Neuronal stem cell (in vitro differentiated cells): ENCODE measurements at regions not wholly inside any gene's neighbourhood (a gene's known extent, or its start where the extent isn't known, plus 50 kb on each side); places are given as distances from the start of the nearest gene placed in this dataset.

Experiments used
- DNase-seq: peaks from one replicate; pipeline ENCODE4 v3.0.0-alpha.2; 2013; ENCODE audit warnings: low spot score
- H2AFZ ChIP-seq: one replicate; pipeline ENCODE4 v1.6.1; 2013; ENCODE audit warnings: mild to moderate bottlenecking, low read length, inconsistent platforms
- H2AK5ac ChIP-seq: 2 replicates; pipeline ENCODE4 v1.6.1; 2013; ENCODE audit warnings: low read depth, mild to moderate bottlenecking, inconsistent platforms, low read length, moderate library complexity, mixed read lengths
- H2BK120ac ChIP-seq: 2 replicates; pipeline ENCODE4 v1.6.1; 2013; ENCODE audit warnings: low read depth, mild to moderate bottlenecking, inconsistent platforms, low read length, moderate library complexity, mixed read lengths
- H2BK12ac ChIP-seq: one replicate; pipeline ENCODE4 v1.6.1; 2013; ENCODE audit warnings: low read length, inconsistent platforms
- H2BK15ac ChIP-seq: 2 replicates; pipeline ENCODE4 v1.6.1; 2013; ENCODE audit warnings: mild to moderate bottlenecking, low read length, inconsistent platforms, mixed read lengths
- H2BK5ac ChIP-seq: one replicate; pipeline ENCODE4 v1.6.1; 2013; ENCODE audit warnings: inconsistent platforms, mild to moderate bottlenecking, low read length, moderate library complexity
- H3K14ac ChIP-seq: one replicate; pipeline ENCODE4 v1.6.1; 2013; ENCODE audit warnings: low read length, inconsistent platforms
- H3K18ac ChIP-seq: 2 replicates; pipeline ENCODE4 v1.6.1; 2013; ENCODE audit warnings: low read length, inconsistent platforms
- H3K23ac ChIP-seq: 2 replicates; pipeline ENCODE4 v1.6.1; 2013; ENCODE audit warnings: low read depth, mild to moderate bottlenecking, mixed read lengths, low read length, inconsistent platforms; ENCODE audit not compliant: poor library complexity
- H3K27ac ChIP-seq: replicated peaks from 3 replicates; pipeline ENCODE4 v1.5.1; 2013; ENCODE audit warnings: low read length, inconsistent platforms
- H3K27me3 ChIP-seq, 3 experiments: 2 replicates each; pipeline ENCODE4 v1.6.1; 2013; ENCODE audit warnings: low read length in 3 of 3, mild to moderate bottlenecking in 2 of 3, inconsistent platforms in 1 of 3, low read depth in 1 of 3, mixed read lengths in 1 of 3, moderate library complexity in 1 of 3; ENCODE audit not compliant: control insufficient read depth in 3 of 3, insufficient read depth in 3 of 3
- H3K36me3 ChIP-seq, 2 donors: replicated peaks in 1 of 2; 2 replicates each; pipeline ENCODE4 v1.6.1; 2013; ENCODE audit warnings: low read length in 2 of 2; ENCODE audit not compliant: control insufficient read depth in 2 of 2, insufficient read depth in 2 of 2
- H3K4ac ChIP-seq: 2 replicates; pipeline ENCODE4 v1.6.1; 2013; ENCODE audit warnings: inconsistent platforms, mild to moderate bottlenecking, low read length, moderate library complexity
- H3K4me1 ChIP-seq, 2 donors: 1 replicate in 1 of 2; 2 replicates in 1 of 2; pipeline ENCODE4 v1.6.1; 2013; ENCODE audit warnings: low read length in 2 of 2, low read depth in 1 of 2; ENCODE audit not compliant: control insufficient read depth in 2 of 2, insufficient read depth in 1 of 2
- H3K4me2 ChIP-seq: one replicate; pipeline ENCODE4 v1.6.1; 2013; ENCODE audit warnings: mild to moderate bottlenecking, low read length, inconsistent platforms; ENCODE audit not compliant: insufficient read depth, poor library complexity, severe bottlenecking
- H3K4me3 ChIP-seq, 2 donors: 2 replicates each; pipeline ENCODE4 v1.5.1; 2013; ENCODE audit warnings: low read length in 2 of 2, mild to moderate bottlenecking in 2 of 2, inconsistent platforms in 1 of 2, moderate library complexity in 1 of 2
- H3K79me1 ChIP-seq: one replicate; pipeline ENCODE4 v1.6.1; 2013; ENCODE audit warnings: low read depth, mild to moderate bottlenecking, inconsistent platforms, low read length, moderate library complexity
- H3K9ac ChIP-seq: one replicate; pipeline ENCODE4 v1.6.1; 2013; ENCODE audit warnings: mild to moderate bottlenecking, low read depth, low read length, inconsistent platforms; ENCODE audit not compliant: poor library complexity
- H3K9me3 ChIP-seq, 2 donors: replicated peaks in 1 of 2; 2 replicates each; pipeline versions ENCODE3 to v1.6.1; 2013; ENCODE audit warnings: low read length in 2 of 2, mild to moderate bottlenecking in 2 of 2, inconsistent platforms in 1 of 2, low read depth in 1 of 2, mixed read lengths in 1 of 2, moderate library complexity in 1 of 2; ENCODE audit not compliant: control insufficient read depth in 2 of 2, insufficient read depth in 1 of 2
- H4K8ac ChIP-seq: one replicate; pipeline ENCODE4 v1.6.1; 2013; ENCODE audit warnings: low read depth, mild to moderate bottlenecking, inconsistent platforms, low read length, moderate library complexity
- H4K91ac ChIP-seq: one replicate; pipeline ENCODE4 v1.6.1; 2013; ENCODE audit warnings: low read length, low read depth, mild to moderate bottlenecking, inconsistent platforms; ENCODE audit not compliant: poor library complexity
- WGBS, 2 donors: extraction: QIAGEN DNeasy Blood & Tissue Kit; methylation state at CpG; one replicate each; pipeline ENCODE4 v1.1.7; 2013; ENCODE audit warnings: missing lambda C conversion rate in 2 of 2, mixed read lengths in 1 of 2; ENCODE audit not compliant: insufficient read length in 2 of 2, insufficient replicate concordance in 1 of 2; ENCODE audit errors: extremely low coverage in 2 of 2; 5-methylcytosine and 5-hydroxymethylcytosine counted together

DNA sequence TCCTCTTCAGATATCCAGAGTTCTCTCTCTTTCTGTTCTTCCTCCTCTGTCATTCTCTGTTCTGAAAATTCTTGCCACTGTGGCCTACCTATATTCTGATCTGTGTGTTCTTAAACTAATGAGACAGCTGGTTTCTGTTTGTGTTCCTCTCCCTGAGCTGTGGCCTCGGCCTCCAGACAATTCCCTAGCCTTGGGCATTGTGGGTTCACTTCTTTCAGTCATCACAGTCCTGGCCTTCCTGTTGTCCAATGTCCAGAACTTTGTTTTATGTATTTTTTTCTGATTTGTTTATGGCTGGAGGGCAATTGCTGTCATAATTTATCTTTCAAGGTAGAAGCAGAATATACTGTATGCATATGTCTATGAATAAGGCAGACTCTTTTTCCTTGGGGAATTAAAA is 173.2 kb upstream of the MTPN start:
- H3K4me2 ChIP-seq, result no peak overlapping the region
- H3K27me3 ChIP-seq, result no peaks in the 10 kb centered on the region
- H4K8ac ChIP-seq, result no peak overlapping the region
- H3K4me1 ChIP-seq, result no peaks in the 10 kb centered on the region
- no peak for DNase-seq
- no peak overlapping the region for H2BK120ac ChIP-seq
- no peak overlapping the region for H3K4ac ChIP-seq
- no peak overlapping the region for H3K4me3 ChIP-seq
- H3K9ac ChIP-seq, result no peak overlapping the region
- no peak overlapping the region for H2AFZ ChIP-seq
- no peak overlapping the region for H4K91ac ChIP-seq
- H2AK5ac ChIP-seq, result no peak overlapping the region
- H2BK12ac ChIP-seq, result no peak overlapping the region
- no peak overlapping the region for H3K14ac ChIP-seq
- no CpG with 5 or more reads among the region's 1 CpG for WGBS, 2 donors
- H3K23ac ChIP-seq, result no peak overlapping the region
- H2BK5ac ChIP-seq, result no peak overlapping the region
- H3K36me3 ChIP-seq, result no peaks in the 10 kb centered on the region
- H3K79me1 ChIP-seq, result no peaks in the 10 kb centered on the region
- no peak overlapping the region for H3K18ac ChIP-seq
- no peaks in the 10 kb centered on the region for H3K9me3 ChIP-seq
- no peak overlapping the region for H2BK15ac ChIP-seq
- no peak overlapping the region for H3K27ac ChIP-seq

DNA sequence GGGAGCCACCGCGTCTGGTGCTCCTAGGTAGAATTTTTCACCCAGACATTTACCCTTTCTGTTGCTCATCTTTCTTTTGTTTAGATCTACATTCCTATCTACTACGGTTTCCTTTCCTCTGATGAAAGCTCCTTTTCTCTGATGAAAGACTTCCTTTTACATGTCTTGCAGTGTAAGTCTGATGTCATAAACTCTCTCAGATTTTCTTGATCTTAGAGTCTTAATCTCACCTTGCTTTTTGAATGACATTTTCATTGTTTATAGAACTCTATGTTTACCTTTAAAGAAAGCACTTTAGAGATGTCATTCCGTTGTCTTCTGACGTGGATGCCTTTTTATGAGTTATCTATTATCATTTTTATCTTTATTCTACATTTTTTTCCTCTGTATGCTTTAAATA is 171.8 kb upstream of the MTPN start:
- H3K4me1 ChIP-seq, result no peaks in the 10 kb centered on the region
- H2AFZ ChIP-seq, result no peak overlapping the region
- H3K27me3 ChIP-seq, result no peaks in the 10 kb centered on the region
- no peak overlapping the region for H4K91ac ChIP-seq
- no peak overlapping the region for H2BK120ac ChIP-seq
- no peak overlapping the region for H3K14ac ChIP-seq
- no peak overlapping the region for H3K9ac ChIP-seq
- no peak overlapping the region for H3K27ac ChIP-seq
- H3K18ac ChIP-seq, result no peak overlapping the region
- no peak overlapping the region for H4K8ac ChIP-seq
- no peak for DNase-seq
- no peak overlapping the region for H3K4ac ChIP-seq
- H3K36me3 ChIP-seq, result no peaks in the 10 kb centered on the region
- no peak overlapping the region for H2BK12ac ChIP-seq
- no peaks in the 10 kb centered on the region for H3K79me1 ChIP-seq
- H2BK15ac ChIP-seq, result no peak overlapping the region
- no peaks in the 10 kb centered on the region for H3K9me3 ChIP-seq
- no peak overlapping the region for H2AK5ac ChIP-seq
- H3K4me2 ChIP-seq, result no peak overlapping the region
- H3K4me3 ChIP-seq, result no peak overlapping the region
- WGBS, 2 donors, result no CpG with 5 or more reads among the region's 5 CpGs
- H3K23ac ChIP-seq, result no peak overlapping the region
- H2BK5ac ChIP-seq, result no peak overlapping the region

DNA sequence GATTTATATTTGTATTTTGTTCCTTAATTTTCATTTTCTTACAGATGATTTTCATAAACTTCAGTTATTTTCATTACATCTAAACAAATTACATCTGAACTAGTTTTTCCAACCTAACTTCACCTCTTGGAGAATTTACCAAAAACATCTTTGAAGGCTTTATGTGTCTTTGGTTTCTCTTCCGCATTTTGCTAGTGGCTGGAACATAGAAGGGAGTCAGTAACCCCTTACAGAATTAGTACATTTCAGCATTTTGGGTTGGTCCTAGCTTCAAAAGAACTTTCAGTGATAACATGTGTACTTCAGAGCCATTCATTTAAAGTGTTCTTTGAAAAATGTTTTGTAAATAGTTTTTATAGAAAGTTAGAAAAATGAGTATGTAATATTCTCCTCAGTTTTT is 169.8 kb upstream of the MTPN start:
- Histone ChIP-seq H3K79me1 (no peaks in the 10 kb centered on the region), H3K9ac (no peak overlapping the region), H3K9me3 (no peaks in the 10 kb centered on the region), H3K4me2 (no peak overlapping the region), H4K91ac (no peak overlapping the region), H3K4me3 (no peak overlapping the region), H3K36me3 (no peaks in the 10 kb centered on the region), H2BK120ac (no peak overlapping the region), H3K27me3 (no peaks in the 10 kb centered on the region), H2AFZ (no peak overlapping the region), H3K23ac (no peak overlapping the region), H2BK12ac (no peak overlapping the region), H2AK5ac (no peak overlapping the region), H3K4ac (no peak overlapping the region), H4K8ac (no peak overlapping the region), H2BK5ac (no peak overlapping the region), H3K4me1 (no peaks in the 10 kb centered on the region), H3K18ac (no peak overlapping the region), H2BK15ac (no peak overlapping the region), H3K27ac (no peak overlapping the region), H3K14ac (no peak overlapping the region)
- no CpG with 5 or more reads among the region's 1 CpG for WGBS, 2 donors
- DNase-seq, result no peak

DNA sequence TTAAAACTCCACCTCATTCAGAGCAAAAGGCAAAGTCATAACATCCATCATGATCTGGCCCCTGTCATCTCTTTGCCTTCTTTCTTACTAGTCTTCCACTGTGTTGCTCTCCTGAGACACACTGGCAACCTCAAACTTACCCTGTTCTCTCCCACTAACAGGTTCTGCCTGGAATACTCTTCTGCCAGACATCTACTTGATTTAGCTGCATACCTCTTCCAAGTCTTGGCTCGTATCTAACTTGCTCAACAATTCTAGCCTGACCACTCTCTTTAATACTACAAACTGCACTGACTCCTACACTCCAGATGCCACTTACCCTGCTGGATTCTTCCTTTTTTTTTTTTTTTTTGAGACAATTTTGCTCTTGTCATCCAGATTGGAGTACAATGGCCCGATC is 167.0 kb upstream of the MTPN start:
- no CpG with 5 or more reads among the region's 2 CpGs for WGBS, 2 donors
- H3K36me3 ChIP-seq, result no peaks in the 10 kb centered on the region
- no peak overlapping the region for H2BK5ac ChIP-seq
- H2AFZ ChIP-seq, result no peak overlapping the region
- no peaks in the 10 kb centered on the region for H3K79me1 ChIP-seq
- H2BK15ac ChIP-seq, result no peak overlapping the region
- H2BK120ac ChIP-seq, result no peak overlapping the region
- no peaks in the 10 kb centered on the region for H3K9me3 ChIP-seq
- H3K4me3 ChIP-seq, result no peak overlapping the region
- H3K14ac ChIP-seq, result no peak overlapping the region
- no peak overlapping the region for H2BK12ac ChIP-seq
- no peak for DNase-seq
- H3K23ac ChIP-seq, result no peak overlapping the region
- H3K27me3 ChIP-seq, result no peaks in the 10 kb centered on the region
- no peak overlapping the region for H4K8ac ChIP-seq
- H3K27ac ChIP-seq, result no peak overlapping the region
- no peak overlapping the region for H3K4ac ChIP-seq
- H3K18ac ChIP-seq, result no peak overlapping the region
- no peak overlapping the region for H2AK5ac ChIP-seq
- H3K4me1 ChIP-seq, result peaks cover 0 to 5% of the 10 kb centered on the region in 2 donors
- H3K4me2 ChIP-seq, result no peak overlapping the region
- no peak overlapping the region for H4K91ac ChIP-seq
- H3K9ac ChIP-seq, result no peak overlapping the region
